ENCODE measurements at regions not wholly inside any gene's neighbourhood (a gene's known extent, or its start where the extent isn't known, plus 50 kb on each side); places are given as distances from the start of the nearest gene placed in this dataset.

DNA sequence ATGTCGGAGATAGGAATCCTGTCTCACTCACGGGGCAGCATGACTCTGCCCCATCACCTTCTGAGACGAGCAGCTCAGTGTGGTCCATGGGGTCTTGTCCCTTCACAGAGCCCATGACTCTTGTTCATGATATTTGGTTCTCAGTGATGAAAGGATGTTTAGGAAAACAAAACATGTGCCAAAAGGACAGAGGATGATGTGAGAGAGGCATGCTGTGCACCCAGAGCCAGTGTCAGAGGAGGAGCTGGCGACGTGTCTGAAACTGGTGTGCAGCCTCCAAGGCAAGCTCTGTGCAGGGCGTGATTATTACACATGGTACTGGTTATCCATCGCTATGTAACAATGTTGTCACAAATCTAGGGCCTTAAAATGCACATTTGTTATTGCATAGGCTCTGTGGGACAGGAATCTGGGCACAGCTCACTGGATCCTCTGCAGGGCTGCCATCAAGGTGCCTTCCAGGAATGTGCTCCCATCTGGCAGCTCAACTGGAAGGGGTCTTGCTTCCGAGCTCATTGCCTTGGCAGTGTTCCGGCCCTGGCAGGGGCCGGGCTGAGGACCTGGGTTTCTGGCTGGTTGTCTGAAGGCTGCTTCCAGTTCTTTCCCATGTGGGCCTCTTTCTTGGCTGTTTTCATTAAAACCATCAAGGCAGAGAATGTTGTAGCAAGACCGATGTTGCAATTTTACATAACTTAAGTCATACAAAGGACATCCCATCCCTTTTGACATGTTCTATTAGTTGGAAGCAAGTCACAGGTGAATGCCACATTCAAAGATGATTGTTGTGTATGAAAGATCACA is 175.4 kb downstream of the ERMARD start:
- ATAC-seq (no peak), DNase-seq (no peak)
- Histone ChIP-seq H3K9me3 (ENCODE audit: control insufficient read depth, insufficient read depth, low read length) (no peaks in the 10 kb centered on the region), H3K27ac (ENCODE audit: low read length) (no peak overlapping the region), H3K4me3 (ENCODE audit: low read length) (no peak overlapping the region), H3K36me3 (ENCODE audit: control insufficient read depth, insufficient read depth, low read length) (no peaks in the 10 kb centered on the region), H3K27me3 (ENCODE audit: control insufficient read depth, insufficient read depth, low read length) (peaks cover 3% of the 10 kb centered on the region), H3K4me1 (ENCODE audit: control insufficient read depth, insufficient read depth, low read length) (peaks cover 9% of the 10 kb centered on the region)
- Mint-ChIP-seq H3K4me1 (peaks cover 0 to 1% of the 10 kb centered on the region in 2 donors), H3K9me3 (peaks cover 0 to 11% of the 10 kb centered on the region in 2 donors), H3K4me3 (no peak overlapping the region), H3K27ac (no peak overlapping the region), H3K27me3 (ENCODE audit: low read depth in 2 of 2) (peaks cover 22 to 23% of the 10 kb centered on the region in 2 donors), H3K36me3 (no peaks in the 10 kb centered on the region)
- intact Hi-C loops (cut with micrococcal nuclease): no loop called here
- 92% methylated on average over 10 of the region's 11 CpGs for WGBS (ENCODE audit: insufficient coverage)
- TF ChIP-seq, protein P1, sequence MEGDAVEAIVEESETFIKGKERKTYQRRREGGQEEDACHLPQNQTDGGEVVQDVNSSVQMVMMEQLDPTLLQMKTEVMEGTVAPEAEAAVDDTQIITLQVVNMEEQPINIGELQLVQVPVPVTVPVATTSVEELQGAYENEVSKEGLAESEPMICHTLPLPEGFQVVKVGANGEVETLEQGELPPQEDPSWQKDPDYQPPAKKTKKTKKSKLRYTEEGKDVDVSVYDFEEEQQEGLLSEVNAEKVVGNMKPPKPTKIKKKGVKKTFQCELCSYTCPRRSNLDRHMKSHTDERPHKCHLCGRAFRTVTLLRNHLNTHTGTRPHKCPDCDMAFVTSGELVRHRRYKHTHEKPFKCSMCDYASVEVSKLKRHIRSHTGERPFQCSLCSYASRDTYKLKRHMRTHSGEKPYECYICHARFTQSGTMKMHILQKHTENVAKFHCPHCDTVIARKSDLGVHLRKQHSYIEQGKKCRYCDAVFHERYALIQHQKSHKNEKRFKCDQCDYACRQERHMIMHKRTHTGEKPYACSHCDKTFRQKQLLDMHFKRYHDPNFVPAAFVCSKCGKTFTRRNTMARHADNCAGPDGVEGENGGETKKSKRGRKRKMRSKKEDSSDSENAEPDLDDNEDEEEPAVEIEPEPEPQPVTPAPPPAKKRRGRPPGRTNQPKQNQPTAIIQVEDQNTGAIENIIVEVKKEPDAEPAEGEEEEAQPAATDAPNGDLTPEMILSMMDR (IDR thresholded peaks at IDR 0.05): no peak

DNA sequence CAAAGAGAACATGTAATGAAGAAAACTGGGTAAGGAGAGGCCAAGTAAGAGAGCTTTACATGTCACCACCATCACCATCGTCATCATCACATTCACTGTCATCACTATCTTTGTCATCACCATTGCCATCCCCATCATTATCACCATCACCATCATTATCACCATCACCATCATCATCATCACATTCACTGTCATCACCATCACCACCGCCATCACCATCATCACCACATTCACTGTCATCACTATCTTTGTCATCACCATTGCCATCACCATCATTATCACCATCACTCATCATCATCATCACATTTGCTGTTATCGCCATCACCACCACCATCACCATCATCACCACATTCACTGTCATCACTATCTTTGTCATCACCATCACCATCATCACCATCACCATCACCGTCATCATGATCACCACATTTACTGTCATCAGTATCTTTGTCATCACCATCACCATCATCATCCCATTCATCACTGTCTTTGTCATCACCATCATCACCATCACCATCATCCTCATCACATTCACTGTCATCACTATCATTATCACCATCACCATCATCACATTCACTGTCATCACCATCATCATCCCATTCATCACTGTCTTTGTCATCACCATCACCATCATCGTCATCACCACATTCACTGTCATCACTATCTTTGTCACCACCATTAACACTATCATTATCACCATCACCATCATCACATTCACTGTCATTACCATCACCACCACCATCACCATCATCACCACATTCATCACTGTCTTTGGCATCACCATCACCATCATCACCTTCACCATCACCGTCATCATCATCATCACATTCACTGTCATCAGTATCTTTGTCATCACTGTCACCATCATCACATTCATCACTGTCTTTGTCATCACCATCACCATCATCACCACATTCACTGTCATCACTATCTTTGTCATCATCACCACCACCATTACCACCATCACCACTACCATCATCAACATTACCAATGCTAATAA is 172.3 kb downstream of the ERMARD start:
- Mint-ChIP-seq H3K27ac (no peak overlapping the region), H3K4me1 (peaks cover 0 to 5% of the 10 kb centered on the region in 2 donors), H3K4me3 (no peak overlapping the region), H3K9me3 (peaks cover 0 to 1% of the 10 kb centered on the region in 2 donors), H3K27me3 (ENCODE audit: low read depth in 2 of 2) (peaks cover 7 to 11% of the 10 kb centered on the region in 2 donors), H3K36me3 (no peaks in the 10 kb centered on the region)
- WGBS (ENCODE audit: insufficient coverage): 69% methylated on average over 6 of the region's 6 CpGs
- intact Hi-C loops (cut with micrococcal nuclease): no loop called here
- H3K36me3 ChIP-seq (ENCODE audit: control insufficient read depth, insufficient read depth, low read length): no peaks in the 10 kb centered on the region
- H3K27me3 ChIP-seq (ENCODE audit: control insufficient read depth, insufficient read depth, low read length): peaks cover 9% of the 10 kb centered on the region
- no peak overlapping the region for H3K27ac ChIP-seq (ENCODE audit: low read length)
- peaks cover 18% of the 10 kb centered on the region for H3K4me1 ChIP-seq (ENCODE audit: control insufficient read depth, insufficient read depth, low read length)
- peak in 2 of 3 donors; percentile 21 to 34 for ATAC-seq
- no peak overlapping the region for H3K4me3 ChIP-seq (ENCODE audit: low read length)
- no peaks in the 10 kb centered on the region for H3K9me3 ChIP-seq (ENCODE audit: control insufficient read depth, insufficient read depth, low read length)
- TF ChIP-seq, protein P1 (IDR thresholded peaks at IDR 0.05): no peak
- no peak for DNase-seq

DNA sequence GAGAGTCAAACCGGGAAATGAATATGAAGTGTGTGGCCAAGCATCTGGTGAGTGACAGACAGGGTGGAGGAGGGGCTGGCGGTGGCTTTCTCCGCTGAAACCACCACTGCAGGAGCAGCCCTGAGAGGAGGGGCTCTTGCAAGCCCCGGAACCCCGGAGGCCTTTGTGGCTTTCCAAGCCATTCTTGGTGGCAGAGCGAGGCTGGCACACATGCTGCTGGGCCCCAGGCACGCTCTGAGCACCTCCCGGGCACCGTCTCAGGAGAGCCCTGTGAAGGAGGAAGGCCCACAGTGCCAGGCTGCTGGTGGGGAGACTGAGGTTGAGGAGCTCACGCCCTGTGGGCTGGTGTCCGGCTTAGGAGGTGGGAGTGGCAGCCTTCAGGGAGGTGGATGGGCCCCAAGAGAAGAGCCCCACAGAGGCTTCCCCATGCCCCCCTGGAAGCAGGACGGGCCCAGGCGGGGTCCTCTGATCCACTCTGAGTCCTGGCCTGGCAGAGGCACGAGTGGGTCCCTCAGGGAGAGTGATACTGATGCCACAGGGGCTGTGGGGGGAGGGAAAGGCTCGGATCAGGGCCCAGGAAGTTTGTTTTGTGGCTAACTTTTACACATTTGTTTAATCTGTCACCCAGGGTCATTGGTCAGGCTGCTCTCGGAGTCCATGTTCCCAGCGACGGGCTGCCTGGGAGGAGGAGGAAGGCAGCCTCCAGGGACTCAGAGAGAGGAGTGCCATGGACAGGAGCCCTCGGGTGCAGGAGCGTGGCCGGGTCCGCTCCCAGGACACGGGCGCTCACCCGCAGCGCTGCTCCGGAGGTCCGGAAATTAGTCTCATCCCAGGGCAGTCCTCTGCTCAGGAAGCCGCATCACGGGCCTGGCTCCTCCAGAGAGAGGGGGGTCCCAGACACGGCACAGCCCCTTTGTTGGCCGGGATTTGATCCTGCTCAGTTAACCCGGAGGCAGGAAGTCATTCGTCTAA is 170.7 kb downstream of the ERMARD start:
- peaks cover 10 to 14% of the 10 kb centered on the region in 2 donors for H3K27me3 Mint-ChIP-seq (ENCODE audit: low read depth in 2 of 2)
- intact Hi-C loops (cut with micrococcal nuclease): no loop called here
- H3K9me3 ChIP-seq (ENCODE audit: control insufficient read depth, insufficient read depth, low read length): no peaks in the 10 kb centered on the region
- WGBS (ENCODE audit: insufficient coverage): 52% methylated on average over 34 of the region's 34 CpGs
- peak in 1 of 2 donors; percentile 37 for DNase-seq
- no peak overlapping the region for H3K4me3 Mint-ChIP-seq
- no peaks in the 10 kb centered on the region for H3K36me3 ChIP-seq (ENCODE audit: control insufficient read depth, insufficient read depth, low read length)
- H3K9me3 Mint-ChIP-seq: no peaks in the 10 kb centered on the region
- no peak overlapping the region for H3K27ac ChIP-seq (ENCODE audit: low read length)
- no peak overlapping the region for H3K27ac Mint-ChIP-seq
- H3K4me3 ChIP-seq (ENCODE audit: low read length): no peak overlapping the region
- H3K4me1 ChIP-seq (ENCODE audit: control insufficient read depth, insufficient read depth, low read length): peaks cover 18% of the 10 kb centered on the region
- TF ChIP-seq, protein P1 (IDR thresholded peaks at IDR 0.05): no peak
- peaks cover 9% of the 10 kb centered on the region for H3K27me3 ChIP-seq (ENCODE audit: control insufficient read depth, insufficient read depth, low read length)
- no peaks in the 10 kb centered on the region for H3K36me3 Mint-ChIP-seq
- peak in 2 of 3 donors; percentile 64 to 91 for ATAC-seq
- peaks cover 0 to 5% of the 10 kb centered on the region in 2 donors for H3K4me1 Mint-ChIP-seq

Data from natural killer cell (primary cell).